Transverse colon (tissue), 4 donors: ENCODE measurements at regions not wholly inside any gene's neighbourhood (a gene's known extent, or its start where the extent isn't known, plus 50 kb on each side); places are given as distances from the start of the nearest gene placed in this dataset.

ENCODE experiments used
- CTCF ChIP-seq, 5 experiments: fragments of 200-600 bp in 3 of 5; fragments of 450-650 bp in 2 of 5; sonication (generic) in 3 of 5; IDR thresholded peaks; 1 replicate in 2 of 5; 2 replicates in 3 of 5; pipeline ENCODE4 v1.5.1; 2016 to 2017; ENCODE audit warnings: antibody characterized with exemption in 5 of 5, inconsistent platforms in 3 of 5, mild to moderate bottlenecking in 2 of 5, moderate library complexity in 1 of 5
- EP300 ChIP-seq: sonication (generic); formaldehyde crosslinking; IDR thresholded peaks from one replicate; pipeline ENCODE4 v1.6.1; 2017; ENCODE audit warnings: antibody characterized with exemption, low read depth
- POLR2A ChIP-seq: fragments of 450-650 bp; IDR thresholded peaks from one replicate; pipeline ENCODE4 v1.6.1; 2016; ENCODE audit warnings: antibody characterized with exemption, mild to moderate bottlenecking, moderate library complexity
- POLR2AphosphoS5 ChIP-seq, 3 donors: sonication (generic); formaldehyde crosslinking; IDR thresholded peaks; one replicate each; pipeline ENCODE4 v1.6.1; 2016; ENCODE audit warnings: antibody characterized with exemption in 3 of 3

GRCh38 chr7:109178342-109178741, 608.7 kb downstream of the DNAJB9 start:
- no peak for TF ChIP-seq CTCF (IDR thresholded peaks at IDR 0.05)
- no peak for TF ChIP-seq POLR2A
- no peak for TF ChIP-seq EP300
- no peak for TF ChIP-seq POLR2AphosphoS5 (IDR thresholded peaks at IDR 0.05)
